Cerebellar nuclear complex (tissue), 1 donor: ENCODE measurements at regions not wholly inside any gene's neighbourhood (a gene's known extent, or its start where the extent isn't known, plus 50 kb on each side); places are given as distances from the start of the nearest gene placed in this dataset.
"Not testable (repeated sequence)": the region's sequence is repeated elsewhere in the genome, so short reads cannot be mapped to it uniquely, and the experiment has no call there.

ENCODE experiments used
- DNase-seq, 2 experiments: peaks; one replicate each; lab custom pipeline; 2025; lab: John Stamatoyannopoulos, UW

GRCh38 chrX:39401483-39402110, 600.3 kb downstream of the MID1IP1 start:
- DNase-seq: no peak

GRCh38 chrX:39402158-39402557, 600.9 kb downstream of the MID1IP1 start:
- DNase-seq: no peak

- DNase-seq: no peak
These were observed 605.5 kb downstream of the MID1IP1 start for GRCh38 chrX:39406799-39407198.

GRCh38 chrX:39409246-39409917, 608.1 kb downstream of the MID1IP1 start:
- DNase-seq: no peak

- no peak for DNase-seq
These were observed 613.1 kb downstream of the MID1IP1 start for GRCh38 chrX:39414290-39414854.

- DNase-seq: no peak
These were observed 615.4 kb downstream of the MID1IP1 start for GRCh38 chrX:39416547-39417260.

- DNase-seq: no peak
These were observed 617.0 kb downstream of the MID1IP1 start for GRCh38 chrX:39418254-39418704.

- no peak for DNase-seq
These were observed 617.7 kb downstream of the MID1IP1 start for GRCh38 chrX:39418731-39419638.

- DNase-seq: no peak
These were observed 619.7 kb downstream of the MID1IP1 start for GRCh38 chrX:39421006-39421405.

GRCh38 chrX:39425124-39425806, 624.0 kb downstream of the MID1IP1 start:
- DNase-seq: no peak

GRCh38 chrX:39426101-39426500, 624.8 kb downstream of the MID1IP1 start:
- DNase-seq: no peak

GRCh38 chrX:39427492-39427891, 626.2 kb downstream of the MID1IP1 start:
- no peak for DNase-seq

- DNase-seq: no peak
These were observed 626.6 kb downstream of the MID1IP1 start for GRCh38 chrX:39427906-39428305.

- DNase-seq: no peak
These were observed 629.3 kb downstream of the MID1IP1 start for GRCh38 chrX:39430551-39430950.

GRCh38 chrX:39431893-39432292, 630.6 kb downstream of the MID1IP1 start:
- no peak for DNase-seq

- DNase-seq: not testable (repeated sequence)
These were observed 633.4 kb downstream of the MID1IP1 start for GRCh38 chrX:39434671-39435070.

- not testable (repeated sequence) for DNase-seq
These were observed 635.3 kb downstream of the MID1IP1 start for GRCh38 chrX:39436538-39436937.

- no peak for DNase-seq
These were observed 636.6 kb downstream of the MID1IP1 start for GRCh38 chrX:39437670-39438441.

- DNase-seq: no peak
These were observed 637.6 kb downstream of the MID1IP1 start for GRCh38 chrX:39438603-39439602.
